ENCODE measurements at regions not wholly inside any gene's neighbourhood (a gene's known extent, or its start where the extent isn't known, plus 50 kb on each side); places are given as distances from the start of the nearest gene placed in this dataset.

DNA sequence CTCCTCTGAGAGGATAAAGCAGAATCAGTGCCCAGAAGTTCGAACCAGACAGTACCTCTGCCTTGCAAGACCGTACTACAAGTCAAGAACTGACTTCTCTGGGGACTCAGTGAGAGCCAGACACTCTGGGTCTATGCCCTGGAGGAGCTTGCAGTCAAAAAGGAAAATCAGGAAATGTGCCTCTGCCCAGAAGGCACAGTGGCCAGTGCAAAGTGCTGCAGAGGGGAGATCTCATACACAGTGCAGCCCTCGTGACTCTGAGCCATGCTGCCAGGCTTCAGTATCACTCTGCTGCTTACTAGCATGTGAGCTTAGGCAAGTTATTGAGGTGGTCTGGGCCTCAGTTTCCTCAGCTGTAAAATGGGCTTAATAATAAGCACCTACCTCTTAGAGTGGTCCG lies 144.0 kb upstream of the NPY start:
- no peak overlapping the region for H3K4me3 ChIP-seq
- no peak for DNase-seq
- in situ Hi-C loops (cut with MboI), result no loop called here
- no peak overlapping the region for H3K9ac ChIP-seq
- H3K4me2 ChIP-seq (ENCODE audit: unreplicated experiment), result no peak overlapping the region
- H3F3A ChIP-seq (ENCODE audit: insufficient read depth), result no peaks in the 10 kb centered on the region
- 49 to 66% methylated on average over 4 of the region's 4 CpGs for WGBS, 2 experiments (ENCODE audit: low coverage in 1 of 2, low lambda C conversion rate in 2 of 2, missing lambda C conversion rate in 2 of 2)
- H3K9me2 ChIP-seq (ENCODE audit: insufficient read depth), result no peaks in the 10 kb centered on the region
- no peaks in the 10 kb centered on the region for H3K9me3 ChIP-seq (ENCODE audit: low read depth)
- H3K27me3 ChIP-seq (replicated peaks; ENCODE audit: insufficient read depth), result peaks cover 5% of the 10 kb centered on the region; the same call in 1 of the 2 replicates
- H4K20me1 ChIP-seq (ENCODE audit: insufficient read depth), result no peaks in the 10 kb centered on the region
- no peak overlapping the region for H2AFZ ChIP-seq
- TF ChIP-seq EZH2 (IDR thresholded peaks at IDR 0.05; ENCODE audit: insufficient read depth, poor library complexity, severe bottlenecking) (no peak), EZH2phosphoT487 (IDR thresholded peaks at IDR 0.05; ENCODE audit: insufficient read depth, low read depth) (no peak)
- no peak overlapping the region for H3K27ac ChIP-seq
- no peaks in the 10 kb centered on the region for H3K4me1 ChIP-seq (ENCODE audit: insufficient read depth)
- H3K36me3 ChIP-seq (ENCODE audit: low read depth), result no peaks in the 10 kb centered on the region
- H3K79me2 ChIP-seq (ENCODE audit: insufficient read depth), result no peaks in the 10 kb centered on the region

DNA sequence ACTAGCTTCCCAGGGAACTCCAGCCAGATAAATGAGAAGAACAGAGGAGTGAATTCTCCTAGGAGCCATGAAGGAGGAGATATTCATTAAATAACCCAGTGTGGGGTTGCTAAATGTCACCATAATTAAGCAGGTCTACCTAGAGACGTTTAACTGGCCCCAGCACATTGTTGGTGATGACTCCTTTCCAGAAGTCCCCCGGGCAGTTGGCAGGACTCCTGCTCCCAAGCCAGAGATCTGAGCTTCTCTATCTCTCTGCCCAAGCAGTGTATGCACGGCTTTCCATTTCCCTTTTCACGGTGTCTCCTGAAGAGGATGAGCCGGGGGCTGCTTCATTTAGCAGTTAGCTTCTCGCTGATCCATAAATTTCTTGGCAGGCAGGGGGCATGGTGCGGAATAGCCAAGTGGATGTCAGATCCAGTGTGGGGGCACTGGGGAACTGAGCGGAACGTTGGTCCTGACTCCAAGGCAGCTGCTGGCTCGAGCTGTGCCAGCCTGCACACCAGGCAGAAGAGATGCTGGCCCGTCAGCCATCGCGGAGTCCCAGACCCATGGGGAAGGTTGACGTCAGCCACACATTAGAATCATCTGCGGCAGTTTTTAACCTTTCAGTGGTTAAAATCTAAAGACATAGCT lies 142.0 kb upstream of the NPY start:
- DNase-seq, result peak; percentile 13
- no peaks in the 10 kb centered on the region for H3K36me3 ChIP-seq (ENCODE audit: low read depth)
- H4K20me1 ChIP-seq (ENCODE audit: insufficient read depth), result no peaks in the 10 kb centered on the region
- H3K9ac ChIP-seq, result no peak overlapping the region
- H3K9me2 ChIP-seq (ENCODE audit: insufficient read depth), result no peaks in the 10 kb centered on the region
- H3K79me2 ChIP-seq (ENCODE audit: insufficient read depth), result no peaks in the 10 kb centered on the region
- H3K27ac ChIP-seq, result no peak overlapping the region
- H3K27me3 ChIP-seq (replicated peaks; ENCODE audit: insufficient read depth), result peaks cover 5% of the 10 kb centered on the region; the same call in 1 of the 2 replicates
- no peak overlapping the region for H3K4me3 ChIP-seq
- no peaks in the 10 kb centered on the region for H3K4me1 ChIP-seq (ENCODE audit: insufficient read depth)
- H3F3A ChIP-seq (ENCODE audit: insufficient read depth), result no peaks in the 10 kb centered on the region
- H3K9me3 ChIP-seq (ENCODE audit: low read depth), result no peaks in the 10 kb centered on the region
- in situ Hi-C loops (cut with MboI), result no loop called here
- H3K4me2 ChIP-seq (ENCODE audit: unreplicated experiment), result no peak overlapping the region
- H2AFZ ChIP-seq, result 0 out of 2 replicates have a peak overlapping the region, but pooled peaks have one; percentile 24
- TF ChIP-seq EZH2 (IDR thresholded peaks at IDR 0.05; ENCODE audit: insufficient read depth, poor library complexity, severe bottlenecking) (no peak), EZH2phosphoT487 (IDR thresholded peaks at IDR 0.05; ENCODE audit: insufficient read depth, low read depth) (no peak)
- WGBS, 2 experiments (ENCODE audit: low coverage in 1 of 2, low lambda C conversion rate in 2 of 2, missing lambda C conversion rate in 2 of 2), result 6 to 9% methylated on average over 15 of the region's 15 CpGs

DNA sequence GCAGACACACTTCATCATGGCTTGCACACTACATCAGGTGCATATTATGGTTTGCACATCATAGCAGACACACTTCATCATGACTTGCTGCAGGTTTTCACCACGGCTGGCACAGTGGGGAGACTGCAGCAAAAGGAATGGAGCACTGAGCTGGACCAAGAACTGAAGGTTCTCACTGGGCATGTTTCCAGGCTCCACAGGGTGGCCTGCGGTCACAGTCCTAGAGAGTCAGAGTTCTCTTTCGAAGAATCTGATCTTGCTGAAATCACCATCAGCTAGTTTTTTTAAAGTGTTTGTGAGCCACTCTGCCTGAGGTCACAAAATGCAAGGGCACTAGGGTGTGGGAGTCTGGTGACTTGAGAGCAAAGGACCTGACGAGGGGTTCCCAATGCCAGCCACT lies 140.4 kb upstream of the NPY start:
- no peak for DNase-seq
- H3K9ac ChIP-seq, result no peak overlapping the region
- H3K4me3 ChIP-seq, result no peak overlapping the region
- in situ Hi-C loops (cut with MboI), result no loop called here
- 0 out of 2 replicates have a peak, but pooled peaks cover 5% of the 10 kb centered on the region for H3K27me3 ChIP-seq (replicated peaks; ENCODE audit: insufficient read depth)
- no peak overlapping the region for H3K27ac ChIP-seq
- H3K4me2 ChIP-seq (ENCODE audit: unreplicated experiment), result no peak overlapping the region
- H3K9me3 ChIP-seq (ENCODE audit: low read depth), result no peaks in the 10 kb centered on the region
- H4K20me1 ChIP-seq (ENCODE audit: insufficient read depth), result no peaks in the 10 kb centered on the region
- no peaks in the 10 kb centered on the region for H3K36me3 ChIP-seq (ENCODE audit: low read depth)
- no peaks in the 10 kb centered on the region for H3F3A ChIP-seq (ENCODE audit: insufficient read depth)
- TF ChIP-seq EZH2phosphoT487 (IDR thresholded peaks at IDR 0.05; ENCODE audit: insufficient read depth, low read depth), result no peak
- H3K79me2 ChIP-seq (ENCODE audit: insufficient read depth), result no peaks in the 10 kb centered on the region
- 67 to 74% methylated on average over 4 of the region's 4 CpGs for WGBS, 2 experiments (ENCODE audit: low coverage in 1 of 2, low lambda C conversion rate in 2 of 2, missing lambda C conversion rate in 2 of 2)
- H3K4me1 ChIP-seq (ENCODE audit: insufficient read depth), result no peaks in the 10 kb centered on the region
- no peak overlapping the region for H2AFZ ChIP-seq
- H3K9me2 ChIP-seq (ENCODE audit: insufficient read depth), result no peaks in the 10 kb centered on the region

DNA sequence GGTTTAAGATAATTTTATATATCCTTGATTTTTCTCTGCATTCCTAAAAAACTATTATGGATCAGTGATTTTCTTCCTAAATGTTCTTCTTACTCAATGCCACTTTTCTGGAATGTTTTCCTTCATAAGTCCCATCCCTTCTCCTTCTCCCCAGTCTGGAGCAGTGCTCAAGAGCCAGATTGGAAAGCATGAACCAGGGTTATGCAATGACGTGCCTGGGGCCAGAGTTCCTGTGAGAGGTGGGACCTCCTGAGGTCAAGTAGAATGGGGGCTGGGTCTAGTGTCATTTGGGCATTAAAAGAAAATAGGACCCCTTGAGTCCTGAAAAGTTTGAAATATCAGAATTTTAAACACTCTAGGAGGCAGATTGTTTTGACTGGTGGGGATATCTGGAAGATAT lies 132.0 kb upstream of the NPY start:
- Histone ChIP-seq H3K4me1 (ENCODE audit: insufficient read depth) (no peaks in the 10 kb centered on the region), H3K36me3 (ENCODE audit: low read depth) (no peaks in the 10 kb centered on the region), H3K27ac (no peak overlapping the region), H3F3A (ENCODE audit: insufficient read depth) (no peaks in the 10 kb centered on the region), H3K27me3 (replicated peaks; ENCODE audit: insufficient read depth) (no peaks in the 10 kb centered on the region), H3K4me3 (no peak overlapping the region), H2AFZ (no peak overlapping the region), H3K9me3 (ENCODE audit: low read depth) (no peaks in the 10 kb centered on the region), H3K9ac (no peak overlapping the region), H3K79me2 (ENCODE audit: insufficient read depth) (no peaks in the 10 kb centered on the region), H3K4me2 (ENCODE audit: unreplicated experiment) (no peak overlapping the region), H4K20me1 (ENCODE audit: insufficient read depth) (no peaks in the 10 kb centered on the region), H3K9me2 (ENCODE audit: insufficient read depth) (no peaks in the 10 kb centered on the region)
- 30 to 38% methylated on average over 1 of the region's 1 CpG for WGBS, 2 experiments (ENCODE audit: low coverage in 1 of 2, low lambda C conversion rate in 2 of 2, missing lambda C conversion rate in 2 of 2)
- no peak for DNase-seq
- in situ Hi-C loops (cut with MboI), result no loop called here
- TF ChIP-seq EZH2phosphoT487 (IDR thresholded peaks at IDR 0.05; ENCODE audit: insufficient read depth, low read depth) (no peak), EZH2 (IDR thresholded peaks at IDR 0.05; ENCODE audit: insufficient read depth, poor library complexity, severe bottlenecking) (no peak)

DNA sequence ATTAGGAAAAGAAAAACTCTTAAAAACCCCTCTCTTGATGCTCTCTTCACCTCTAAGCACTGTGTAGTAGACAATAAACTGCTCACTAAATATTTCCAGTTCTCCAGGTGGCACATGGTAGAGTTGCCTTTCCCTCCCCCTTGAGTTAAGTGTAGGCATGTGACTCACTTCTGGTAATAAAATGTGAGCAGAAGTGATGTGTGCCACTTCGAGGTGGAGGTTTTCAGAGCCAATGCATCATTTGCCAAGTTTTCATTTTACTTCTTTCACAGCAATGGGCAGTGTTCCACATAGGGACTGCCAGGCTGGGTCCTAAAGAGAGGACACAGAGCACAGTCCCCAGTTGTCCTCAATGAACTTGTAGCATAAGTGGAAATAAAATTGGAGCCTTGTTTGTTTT lies 131.6 kb upstream of the NPY start:
- Histone ChIP-seq H2AFZ (no peak overlapping the region), H4K20me1 (ENCODE audit: insufficient read depth) (no peaks in the 10 kb centered on the region), H3K4me3 (no peak overlapping the region), H3F3A (ENCODE audit: insufficient read depth) (no peaks in the 10 kb centered on the region), H3K27ac (no peak overlapping the region), H3K9ac (no peak overlapping the region), H3K27me3 (replicated peaks; ENCODE audit: insufficient read depth) (no peaks in the 10 kb centered on the region), H3K9me2 (ENCODE audit: insufficient read depth) (no peaks in the 10 kb centered on the region), H3K4me1 (ENCODE audit: insufficient read depth) (no peaks in the 10 kb centered on the region), H3K9me3 (ENCODE audit: low read depth) (no peaks in the 10 kb centered on the region), H3K36me3 (ENCODE audit: low read depth) (no peaks in the 10 kb centered on the region), H3K4me2 (ENCODE audit: unreplicated experiment) (no peak overlapping the region), H3K79me2 (ENCODE audit: insufficient read depth) (no peaks in the 10 kb centered on the region)
- WGBS, 2 experiments (ENCODE audit: low coverage in 1 of 2, low lambda C conversion rate in 2 of 2, missing lambda C conversion rate in 2 of 2), result 0 to 10% methylated on average over 1 of the region's 1 CpG
- DNase-seq, result peak; percentile 5
- in situ Hi-C loops (cut with MboI), result no loop called here
- TF ChIP-seq EZH2phosphoT487 (IDR thresholded peaks at IDR 0.05; ENCODE audit: insufficient read depth, low read depth) (no peak), EZH2 (IDR thresholded peaks at IDR 0.05; ENCODE audit: insufficient read depth, poor library complexity, severe bottlenecking) (no peak)
